HepG2 (cell line): ENCODE measurements at regions not wholly inside any gene's neighbourhood (a gene's known extent, or its start where the extent isn't known, plus 50 kb on each side); places are given as distances from the start of the nearest gene placed in this dataset.

ENCODE experiments used
- ATAC-seq: fragments of 200-7000 bp; cut with Tn5 transposase; 3 replicates; pipeline ENCODE4 v1.9.1; 2020; ENCODE audit warnings: mild to moderate bottlenecking, moderate library complexity
- BruUV-seq: library from RNA; stranded (reverse); fragments of 400-500 nt; replicated peaks from 2 replicates; lab custom pipeline; 2021; lab: Mats Ljungman, UMichigan
- CTCF ChIA-PET: fragments of 300-600 bp; formaldehyde crosslinking; extraction: SDS; loops from one replicate; lab custom pipeline; 2021; ENCODE audit warnings: low total read pairs, inconsistent platforms, low intra/inter-chr PET ratio; lab: Yijun Ruan, JAX
- POLR2A ChIA-PET: fragments of 350-600 bp; sonication (Branson Sonifier 250); formaldehyde crosslinking; loops from one replicate; lab custom pipeline; 2020; ENCODE audit warnings: antibody characterized with exemption, inconsistent platforms; lab: Yijun Ruan, JAX
- DNase-seq: peaks from one replicate; pipeline ENCODE4 v3.0.0-alpha.2; 2015; ENCODE audit warnings: low spot score
- FAIRE-seq: peaks from 3 replicates; lab custom pipeline; 2011; peaks lifted over from hg19 to GRCh38; lab: Jason Lieb, UNC
- H2AFZ ChIP-seq: one replicate; pipeline ENCODE4 v1.6.1; 2011; ENCODE audit warnings: low read length, inconsistent platforms
- H3K27ac ChIP-seq: fragments of 300-600 bp; 3 replicates; pipeline ENCODE4 v1.8.0; 2011; ENCODE audit warnings: mixed run types, mild to moderate bottlenecking, mixed read lengths, low read length, inconsistent platforms; ENCODE audit not compliant: insufficient read depth; ENCODE audit errors: extremely low read length
- H3K27me3 ChIP-seq, 2 experiments: fragments of 200-600 bp in 1 of 2; 2 replicates in 1 of 2; 3 replicates in 1 of 2; pipeline versions ENCODE4 v1.6.0 to v1.8.0; 2011; ENCODE audit warnings: low read length in 2 of 2, mild to moderate bottlenecking in 2 of 2, moderate library complexity in 2 of 2, inconsistent platforms in 1 of 2; ENCODE audit not compliant: insufficient read depth in 2 of 2, control insufficient read depth in 1 of 2
- H3K36me3 ChIP-seq, 2 experiments: fragments of 200-600 bp in 1 of 2; replicated peaks in 1 of 2; 2 replicates in 1 of 2; 3 replicates in 1 of 2; pipeline versions ENCODE4 v1.5.1 to v1.8.0; 2011; ENCODE audit warnings: low read length in 2 of 2, inconsistent platforms in 1 of 2; ENCODE audit not compliant: insufficient read depth in 2 of 2, control insufficient read depth in 1 of 2
- H3K4me1 ChIP-seq: 2 replicates; pipeline ENCODE4 v1.5.1; 2012; ENCODE audit warnings: low read length, inconsistent platforms; ENCODE audit not compliant: insufficient read depth
- H3K4me2 ChIP-seq: 2 replicates; pipeline ENCODE4 v1.6.0; 2011; ENCODE audit warnings: low read depth, low read length, inconsistent platforms
- H3K4me3 ChIP-seq, 3 experiments: fragments of 200-600 bp in 1 of 3; sonication (generic), shearing (Covaris generic) in 1 of 3; replicated peaks in 1 of 3; 2 replicates each; pipeline ENCODE4 v1.5.1; 2011 to 2016; ENCODE audit warnings: low read length in 3 of 3, inconsistent platforms in 2 of 3, low read depth in 2 of 3, mild to moderate bottlenecking in 2 of 3, control low read depth in 1 of 3, mixed read lengths in 1 of 3; ENCODE audit not compliant: insufficient read depth in 1 of 3
- H3K79me2 ChIP-seq: one replicate; pipeline ENCODE4 v1.6.1; 2011; ENCODE audit warnings: low read length, inconsistent platforms; ENCODE audit not compliant: insufficient read depth
- H3K9ac ChIP-seq: 2 replicates; pipeline ENCODE4 v1.6.0; 2011; ENCODE audit warnings: mild to moderate bottlenecking, low read depth, low read length, inconsistent platforms; ENCODE audit not compliant: insufficient read depth
- H3K9me3 ChIP-seq: 2 replicates; pipeline ENCODE4 v1.5.1; 2012; ENCODE audit warnings: mild to moderate bottlenecking, low read length
- H4K20me1 ChIP-seq: 2 replicates; pipeline ENCODE4 v1.6.0; 2011; ENCODE audit warnings: inconsistent platforms, mild to moderate bottlenecking, low read length, moderate library complexity; ENCODE audit not compliant: insufficient read depth
- NFRKB ChIP-seq: fragments of 450-650 bp; IDR thresholded peaks from 2 replicates; pipeline ENCODE4 v1.6.1; 2017
- PRMT3 ChIP-seq: sonication (generic); formaldehyde crosslinking; IDR thresholded peaks from 2 replicates; pipeline ENCODE4 v1.8.1; 2022; ENCODE audit warnings: low read depth, mild to moderate bottlenecking, moderate library complexity, missing genetic modification reagents, borderline replicate concordance
- RAD21 ChIP-seq: fragments of 450-650 bp; formaldehyde crosslinking; IDR thresholded peaks from 2 replicates; pipeline ENCODE4 v1.5.0; 2020; ENCODE audit warnings: mild to moderate bottlenecking
- ZMYM2 ChIP-seq: sonication (generic); formaldehyde crosslinking; IDR thresholded peaks from 2 replicates; pipeline ENCODE4 v1.8.0; 2022; ENCODE audit warnings: mild to moderate bottlenecking, missing genetic modification reagents
- WGBS: methylation state at CpG from one replicate; pipeline ENCODE4 v1.1.6; 2017; ENCODE audit warnings: low lambda C conversion rate; 5-methylcytosine and 5-hydroxymethylcytosine counted together
- in situ Hi-C: cut with HindIII; loops from 2 replicates; pipeline ENCODE4 v1.10.0; 2017; ENCODE audit warnings: low pct_unique_long_range_greater_than_20kb; ENCODE audit not compliant: extremely low pct_ligation_motif_present
- intact Hi-C: fragments of 100-400 bp; cut with micrococcal nuclease; formaldehyde crosslinking; loops from one replicate; pipeline ENCODE4 v1.10.0; 2022; ENCODE audit not compliant: unreplicated experiment
- TF ChIP-seq, protein P1 (sequence below), 2 experiments: sonication (generic) in 1 of 2; formaldehyde crosslinking in 1 of 2; IDR thresholded peaks; 2 replicates each; pipeline versions ENCODE4 v1.4.0 to v1.6.1; 2018 to 2020; ENCODE audit warnings: missing genetic modification reagents in 2 of 2, borderline replicate concordance in 1 of 2, low read depth in 1 of 2, mild to moderate bottlenecking in 1 of 2, missing biosample characterization in 1 of 2
- TF ChIP-seq, protein P2 (sequence below): sonication (generic); formaldehyde crosslinking; IDR thresholded peaks from 2 replicates; pipeline ENCODE4 v1.4.0; 2020; ENCODE audit warnings: mild to moderate bottlenecking, missing genetic modification reagents, borderline replicate concordance
- TF ChIP-seq, protein P3 (sequence below), 2 experiments: sonication (generic) in 1 of 2; formaldehyde crosslinking in 1 of 2; IDR thresholded peaks; 2 replicates each; pipeline versions ENCODE4 v1.6.1 to v1.9.0; 2014 to 2022; ENCODE audit warnings: antibody characterized with exemption in 1 of 2, borderline replicate concordance in 1 of 2, inconsistent platforms in 1 of 2, low read depth in 1 of 2, missing genetic modification reagents in 1 of 2

DNA sequence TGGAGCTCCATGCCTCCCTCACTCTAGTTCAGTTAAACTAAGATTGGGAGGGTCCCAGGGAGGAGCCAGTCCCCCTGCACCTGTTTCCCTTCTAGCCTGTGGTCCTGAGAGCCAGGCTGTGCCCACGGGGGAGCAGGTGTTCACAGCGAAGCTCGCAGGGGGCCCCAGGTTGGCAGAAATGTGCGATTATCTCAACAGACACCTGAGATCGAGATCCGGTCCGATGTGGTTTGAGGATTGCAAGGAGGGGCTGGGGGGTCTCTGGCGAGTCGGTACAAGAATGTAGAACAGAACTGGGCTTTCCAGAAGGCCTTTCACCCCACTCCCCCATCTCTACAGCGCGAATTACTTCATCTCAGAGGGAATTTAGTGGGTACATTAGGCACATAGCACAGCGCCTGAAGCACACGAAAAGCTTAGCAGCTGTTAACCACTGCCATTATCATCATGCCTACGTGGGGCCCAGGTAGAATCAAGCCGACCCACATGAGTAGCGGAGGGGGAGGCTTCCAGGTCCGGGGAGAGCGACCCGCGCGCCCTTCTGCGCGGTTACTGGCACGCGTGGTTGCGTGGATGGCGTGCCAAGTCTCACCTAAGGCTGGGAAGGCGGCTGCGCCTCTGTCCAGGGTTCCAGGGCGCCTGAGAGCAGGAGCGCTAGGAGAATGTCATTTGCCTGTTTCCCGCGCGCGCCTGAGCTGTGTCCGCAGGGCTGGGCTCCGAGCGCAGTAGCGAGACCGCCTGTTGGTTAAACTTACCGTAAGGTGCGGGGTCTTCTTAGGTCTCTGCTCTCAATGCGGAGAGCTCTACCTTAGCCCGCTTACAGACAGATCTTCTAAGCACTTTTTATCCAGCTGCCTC is 1539.5 kb upstream of the TMEM132C start:
- Histone ChIP-seq H3K4me1 (no peaks in the 10 kb centered on the region), H3K9me3 (peaks cover 68% of the 10 kb centered on the region), H4K20me1 (no peaks in the 10 kb centered on the region), H3K4me3 (no peak overlapping the region), H3K4me2 (no peak overlapping the region), H3K27ac (no peak overlapping the region), H2AFZ (no peak overlapping the region), H3K79me2 (no peaks in the 10 kb centered on the region), H3K9ac (no peak overlapping the region), H3K36me3 (no peaks in the 10 kb centered on the region), H3K27me3 (no peaks in the 10 kb centered on the region)
- in situ Hi-C loops (loop anchor here (25.0 kb wide), 1 partner anchor 1190 kb away; no protein-coding TSS in a partner anchor), intact Hi-C loops (no loop called here)
- ATAC-seq (no peak), DNase-seq (no peak), FAIRE-seq (no peak)
- POLR2A ChIA-PET: no interaction called here
- BruUV-seq: no TSS peak
- WGBS: 32% methylated on average over 21 of the region's 44 CpGs
- CTCF ChIA-PET: no interaction called here
- TF ChIP-seq RAD21 (CRISPR knock-in tag) (no peak), NFRKB (no peak), PRMT3 (no peak), ZMYM2 (no peak)
- TF ChIP-seq, protein P1, sequence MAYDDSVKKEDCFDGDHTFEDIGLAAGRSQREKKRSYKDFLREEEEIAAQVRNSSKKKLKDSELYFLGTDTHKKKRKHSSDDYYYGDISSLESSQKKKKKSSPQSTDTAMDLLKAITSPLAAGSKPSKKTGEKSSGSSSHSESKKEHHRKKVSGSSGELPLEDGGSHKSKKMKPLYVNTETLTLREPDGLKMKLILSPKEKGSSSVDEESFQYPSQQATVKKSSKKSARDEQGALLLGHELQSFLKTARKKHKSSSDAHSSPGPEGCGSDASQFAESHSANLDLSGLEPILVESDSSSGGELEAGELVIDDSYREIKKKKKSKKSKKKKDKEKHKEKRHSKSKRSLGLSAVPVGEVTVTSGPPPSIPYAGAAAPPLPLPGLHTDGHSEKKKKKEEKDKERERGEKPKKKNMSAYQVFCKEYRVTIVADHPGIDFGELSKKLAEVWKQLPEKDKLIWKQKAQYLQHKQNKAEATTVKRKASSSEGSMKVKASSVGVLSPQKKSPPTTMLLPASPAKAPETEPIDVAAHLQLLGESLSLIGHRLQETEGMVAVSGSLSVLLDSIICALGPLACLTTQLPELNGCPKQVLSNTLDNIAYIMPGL (CRISPR knock-in tag; IDR thresholded peaks at IDR 0.05; ENCODE audit: borderline replicate concordance in 1 of 2, low read depth in 1 of 2): no peak
- TF ChIP-seq, protein P2, sequence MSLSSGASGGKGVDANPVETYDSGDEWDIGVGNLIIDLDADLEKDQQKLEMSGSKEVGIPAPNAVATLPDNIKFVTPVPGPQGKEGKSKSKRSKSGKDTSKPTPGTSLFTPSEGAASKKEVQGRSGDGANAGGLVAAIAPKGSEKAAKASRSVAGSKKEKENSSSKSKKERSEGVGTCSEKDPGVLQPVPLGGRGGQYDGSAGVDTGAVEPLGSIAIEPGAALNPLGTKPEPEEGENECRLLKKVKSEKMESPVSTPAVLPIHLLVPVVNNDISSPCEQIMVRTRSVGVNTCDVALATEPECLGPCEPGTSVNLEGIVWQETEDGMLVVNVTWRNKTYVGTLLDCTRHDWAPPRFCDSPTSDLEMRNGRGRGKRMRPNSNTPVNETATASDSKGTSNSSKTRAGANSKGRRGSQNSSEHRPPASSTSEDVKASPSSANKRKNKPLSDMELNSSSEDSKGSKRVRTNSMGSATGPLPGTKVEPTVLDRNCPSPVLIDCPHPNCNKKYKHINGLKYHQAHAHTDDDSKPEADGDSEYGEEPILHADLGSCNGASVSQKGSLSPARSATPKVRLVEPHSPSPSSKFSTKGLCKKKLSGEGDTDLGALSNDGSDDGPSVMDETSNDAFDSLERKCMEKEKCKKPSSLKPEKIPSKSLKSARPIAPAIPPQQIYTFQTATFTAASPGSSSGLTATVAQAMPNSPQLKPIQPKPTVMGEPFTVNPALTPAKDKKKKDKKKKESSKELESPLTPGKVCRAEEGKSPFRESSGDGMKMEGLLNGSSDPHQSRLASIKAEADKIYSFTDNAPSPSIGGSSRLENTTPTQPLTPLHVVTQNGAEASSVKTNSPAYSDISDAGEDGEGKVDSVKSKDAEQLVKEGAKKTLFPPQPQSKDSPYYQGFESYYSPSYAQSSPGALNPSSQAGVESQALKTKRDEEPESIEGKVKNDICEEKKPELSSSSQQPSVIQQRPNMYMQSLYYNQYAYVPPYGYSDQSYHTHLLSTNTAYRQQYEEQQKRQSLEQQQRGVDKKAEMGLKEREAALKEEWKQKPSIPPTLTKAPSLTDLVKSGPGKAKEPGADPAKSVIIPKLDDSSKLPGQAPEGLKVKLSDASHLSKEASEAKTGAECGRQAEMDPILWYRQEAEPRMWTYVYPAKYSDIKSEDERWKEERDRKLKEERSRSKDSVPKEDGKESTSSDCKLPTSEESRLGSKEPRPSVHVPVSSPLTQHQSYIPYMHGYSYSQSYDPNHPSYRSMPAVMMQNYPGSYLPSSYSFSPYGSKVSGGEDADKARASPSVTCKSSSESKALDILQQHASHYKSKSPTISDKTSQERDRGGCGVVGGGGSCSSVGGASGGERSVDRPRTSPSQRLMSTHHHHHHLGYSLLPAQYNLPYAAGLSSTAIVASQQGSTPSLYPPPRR (CRISPR knock-in tag): no peak
- TF ChIP-seq, protein P3, sequence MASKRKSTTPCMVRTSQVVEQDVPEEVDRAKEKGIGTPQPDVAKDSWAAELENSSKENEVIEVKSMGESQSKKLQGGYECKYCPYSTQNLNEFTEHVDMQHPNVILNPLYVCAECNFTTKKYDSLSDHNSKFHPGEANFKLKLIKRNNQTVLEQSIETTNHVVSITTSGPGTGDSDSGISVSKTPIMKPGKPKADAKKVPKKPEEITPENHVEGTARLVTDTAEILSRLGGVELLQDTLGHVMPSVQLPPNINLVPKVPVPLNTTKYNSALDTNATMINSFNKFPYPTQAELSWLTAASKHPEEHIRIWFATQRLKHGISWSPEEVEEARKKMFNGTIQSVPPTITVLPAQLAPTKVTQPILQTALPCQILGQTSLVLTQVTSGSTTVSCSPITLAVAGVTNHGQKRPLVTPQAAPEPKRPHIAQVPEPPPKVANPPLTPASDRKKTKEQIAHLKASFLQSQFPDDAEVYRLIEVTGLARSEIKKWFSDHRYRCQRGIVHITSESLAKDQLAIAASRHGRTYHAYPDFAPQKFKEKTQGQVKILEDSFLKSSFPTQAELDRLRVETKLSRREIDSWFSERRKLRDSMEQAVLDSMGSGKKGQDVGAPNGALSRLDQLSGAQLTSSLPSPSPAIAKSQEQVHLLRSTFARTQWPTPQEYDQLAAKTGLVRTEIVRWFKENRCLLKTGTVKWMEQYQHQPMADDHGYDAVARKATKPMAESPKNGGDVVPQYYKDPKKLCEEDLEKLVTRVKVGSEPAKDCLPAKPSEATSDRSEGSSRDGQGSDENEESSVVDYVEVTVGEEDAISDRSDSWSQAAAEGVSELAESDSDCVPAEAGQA (IDR thresholded peaks at IDR 0.05; ENCODE audit: low read depth): no peak
- TF ChIP-seq, protein P3 (CRISPR knock-in tag; IDR thresholded peaks at IDR 0.05; ENCODE audit: borderline replicate concordance): no peak
